GM21360 (cell line): ENCODE measurements at regions not wholly inside any gene's neighbourhood (a gene's known extent, or its start where the extent isn't known, plus 50 kb on each side); places are given as distances from the start of the nearest gene placed in this dataset.
A peak's percentile ranks its signal among the peaks of the same experiment; 100 is the strongest.
"Not testable (repeated sequence)": the region's sequence is repeated elsewhere in the genome, so short reads cannot be mapped to it uniquely, and the experiment has no call there.

Experiments
- ATAC-seq: cut with Tn5 transposase; IDR thresholded peaks from one replicate; pipeline ENCODE4 v1.9.1; 2021; ENCODE audit warnings: mild to moderate bottlenecking, moderate library complexity; ENCODE audit not compliant: unreplicated experiment

GRCh38 chr2:22903616-22904015, 481.4 kb upstream of the KLHL29 start:
- no peak for ATAC-seq

GRCh38 chr2:22904126-22904684, 480.8 kb upstream of the KLHL29 start:
- peak; percentile 84 for ATAC-seq

DNA sequence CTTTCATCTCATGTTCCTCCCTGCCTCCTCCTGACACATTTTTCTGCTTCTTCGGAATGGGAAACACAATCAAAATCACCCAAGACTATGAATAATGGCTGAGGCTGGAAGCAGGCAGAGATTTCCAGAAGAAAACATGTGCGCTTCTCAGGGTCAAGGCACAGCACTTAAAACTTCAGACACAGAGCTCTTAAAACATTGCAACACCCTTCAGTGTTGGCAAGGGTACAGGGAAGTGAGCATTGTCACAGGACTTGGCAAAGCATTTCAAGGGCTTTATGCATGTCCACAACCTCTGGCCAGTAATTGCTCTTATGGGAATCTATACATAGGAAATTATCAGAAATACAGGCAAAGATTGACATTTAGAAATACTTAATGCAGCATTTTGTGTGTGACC, 477.6 kb upstream of the KLHL29 start:
- no peak for ATAC-seq

DNA sequence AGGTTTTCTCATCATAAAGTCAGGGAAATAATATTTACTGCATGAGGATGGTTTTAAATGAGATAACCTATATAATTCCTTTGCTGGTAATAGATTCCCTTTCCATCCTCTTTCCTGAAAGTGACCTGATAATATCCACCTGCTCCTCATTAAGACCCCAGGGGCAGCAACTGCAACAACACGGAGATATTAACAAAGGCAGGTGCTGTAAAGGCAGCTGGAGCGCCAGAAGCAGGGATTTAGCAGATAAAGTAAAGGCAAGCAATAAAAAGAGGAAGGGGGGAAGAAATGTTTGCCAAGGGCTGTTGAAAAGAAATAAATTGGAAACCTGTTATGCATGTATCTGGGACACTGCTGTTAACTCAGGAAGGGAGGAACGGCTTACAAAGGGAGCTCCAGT, 472.6 kb upstream of the KLHL29 start:
- ATAC-seq, result no peak

GRCh38 chr2:22929998-22930397, 455.0 kb upstream of the KLHL29 start:
- ATAC-seq, result no peak

DNA sequence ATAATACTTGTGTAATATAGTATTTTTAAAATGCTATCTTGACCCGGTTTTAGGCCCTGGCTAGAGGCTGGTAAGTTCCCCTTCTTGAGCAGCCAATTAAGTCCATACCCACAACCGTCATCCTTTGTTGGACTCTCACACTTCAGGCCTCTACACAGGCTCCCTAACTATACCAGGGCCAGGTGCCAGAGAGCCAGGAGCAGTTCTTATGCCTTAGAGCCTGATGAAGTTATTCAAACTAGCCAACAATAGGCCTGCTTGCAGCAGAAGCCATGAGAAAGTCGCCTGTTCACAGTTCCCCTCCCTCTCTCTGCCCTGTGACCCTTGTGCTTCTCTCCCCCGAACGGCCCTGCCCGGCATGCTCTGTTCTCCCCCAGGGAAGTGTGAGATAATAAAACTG, 454.2 kb upstream of the KLHL29 start:
- no peak for ATAC-seq

DNA sequence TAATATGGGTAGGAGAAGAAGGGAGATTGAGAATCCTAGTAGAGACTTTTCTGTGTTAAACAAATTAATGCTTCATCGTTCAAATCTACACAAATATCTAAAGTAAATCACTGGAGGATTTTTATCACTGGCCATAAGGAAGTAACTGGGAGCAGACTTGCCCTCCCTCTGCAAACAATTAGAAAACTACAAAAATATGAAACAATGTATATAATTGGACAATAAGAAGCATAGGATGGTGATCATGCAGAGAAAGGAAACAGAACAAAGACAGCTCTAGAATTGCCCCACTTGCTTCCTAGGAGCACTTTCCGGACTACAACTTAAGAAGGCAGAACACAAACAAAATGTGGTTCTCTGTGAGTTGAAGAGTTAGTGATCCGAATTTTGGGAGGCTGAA, 452.7 kb upstream of the KLHL29 start:
- no peak for ATAC-seq

- no peak for ATAC-seq
These were observed 450.2 kb upstream of the KLHL29 start for GRCh38 chr2:22934747-22935146.

GRCh38 chr2:22942441-22942840, 442.5 kb upstream of the KLHL29 start:
- no peak for ATAC-seq

DNA sequence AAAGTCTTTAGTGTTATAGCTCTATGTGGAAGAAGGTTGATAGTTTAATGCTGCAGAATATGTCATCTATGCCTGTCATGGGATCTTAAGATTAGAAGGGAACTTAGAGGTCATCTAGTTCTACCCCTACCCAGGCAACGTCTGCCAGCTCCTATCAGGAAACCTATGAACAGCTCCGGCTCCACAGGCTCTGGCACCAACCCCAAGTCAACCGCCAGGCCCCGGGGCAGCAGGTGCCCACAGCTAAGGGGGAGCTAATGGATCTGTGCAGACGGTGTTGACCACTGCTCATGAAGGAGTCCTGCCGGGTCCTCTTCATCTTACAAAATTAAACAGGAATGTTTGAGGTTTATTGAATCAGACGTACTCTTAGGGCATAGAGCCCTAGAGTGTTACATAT, 440.8 kb upstream of the KLHL29 start:
- ATAC-seq, result no peak

- no peak for ATAC-seq
These were observed 438.4 kb upstream of the KLHL29 start for GRCh38 chr2:22946553-22946952.

DNA sequence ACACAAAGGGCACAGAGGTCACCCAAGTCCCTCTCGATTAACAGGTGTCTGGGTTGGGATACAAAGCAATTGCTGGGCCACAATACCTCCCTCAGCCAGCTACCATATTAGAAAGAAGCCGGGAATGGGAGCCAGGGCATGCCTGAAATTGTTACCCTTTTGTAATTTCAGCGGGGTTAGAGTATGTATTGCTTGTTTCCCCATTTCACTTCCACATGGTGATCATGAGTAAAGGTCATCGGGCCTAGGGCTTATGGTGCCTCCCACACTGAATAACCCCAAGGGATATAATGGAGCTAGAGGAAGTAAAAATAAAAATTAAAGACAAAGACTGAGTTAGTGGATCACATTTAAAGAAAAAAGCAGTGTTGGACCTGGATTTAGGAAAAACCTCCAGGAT, 437.2 kb upstream of the KLHL29 start:
- ATAC-seq, result no peak

GRCh38 chr2:22950431-22950830, 434.5 kb upstream of the KLHL29 start:
- no peak for ATAC-seq

- no peak for ATAC-seq
These were observed 432.2 kb upstream of the KLHL29 start for GRCh38 chr2:22952656-22953225.

DNA sequence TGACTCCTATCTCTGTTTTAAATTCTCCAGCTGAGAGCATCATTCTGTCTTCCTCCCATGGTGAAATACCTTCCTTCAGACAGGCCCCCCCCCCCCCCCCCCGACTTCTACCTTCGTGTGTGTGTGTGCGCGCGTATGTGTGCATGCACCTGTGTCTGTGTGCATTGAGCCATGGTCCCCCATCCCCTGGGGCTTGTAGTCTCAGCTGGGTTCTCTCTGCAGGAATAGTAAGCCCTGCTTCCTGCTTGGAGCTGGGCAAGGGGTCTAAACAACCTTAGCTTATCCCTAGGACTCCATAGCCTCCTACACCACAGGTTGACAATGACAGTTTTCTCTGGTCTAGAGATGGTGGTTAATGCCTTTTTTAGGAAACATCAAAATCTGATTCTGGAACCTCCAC, 427.5 kb upstream of the KLHL29 start:
- no peak for ATAC-seq

DNA sequence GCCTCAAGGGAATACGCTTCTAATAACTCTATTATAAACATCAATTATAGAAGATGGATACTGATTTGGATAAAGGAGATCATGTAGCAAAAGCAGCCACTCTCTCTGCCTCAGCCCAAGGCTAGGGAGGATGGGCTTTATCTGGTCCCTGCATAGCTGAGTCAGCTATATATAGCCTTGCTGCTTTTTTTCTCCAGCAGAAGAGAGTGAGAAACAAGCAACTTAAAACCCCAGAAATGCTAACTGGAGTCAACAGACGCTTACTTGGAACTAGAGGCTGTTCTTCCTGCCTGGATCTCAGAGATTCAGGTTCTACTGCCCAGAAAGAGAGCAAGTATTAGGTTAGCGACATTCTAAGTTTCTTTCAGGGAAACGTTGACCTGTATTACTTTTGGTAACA, 426.7 kb upstream of the KLHL29 start:
- ATAC-seq, result no peak

- no peak for ATAC-seq
These were observed 417.2 kb upstream of the KLHL29 start for GRCh38 chr2:22967756-22968155.

GRCh38 chr2:22970284-22970975, 414.5 kb upstream of the KLHL29 start:
- no peak for ATAC-seq

- ATAC-seq, result no peak
These were observed 414.0 kb upstream of the KLHL29 start for GRCh38 chr2:22970991-22971390.

GRCh38 chr2:22981785-22982184, 403.2 kb upstream of the KLHL29 start:
- ATAC-seq, result no peak

DNA sequence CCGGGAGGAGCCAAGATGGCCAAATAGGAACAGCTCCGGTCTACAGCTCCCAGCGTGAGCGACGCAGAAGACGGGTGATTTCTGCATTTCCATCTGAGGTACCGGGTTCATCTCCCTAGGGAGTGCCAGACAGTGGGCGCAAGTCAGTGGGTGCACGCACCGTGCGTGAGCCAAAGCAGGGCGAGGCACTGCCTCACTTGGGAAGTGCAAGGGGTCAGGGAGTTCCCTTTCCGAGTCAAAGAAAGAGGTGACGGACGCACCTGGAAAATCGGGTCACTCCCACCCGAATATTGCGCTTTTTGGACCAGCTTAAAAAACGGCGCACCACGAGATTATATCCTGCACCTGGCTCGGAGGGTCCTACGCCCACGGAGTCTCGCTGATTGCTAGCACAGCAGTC, 400.8 kb upstream of the KLHL29 start:
- not testable (repeated sequence) for ATAC-seq

GRCh38 chr2:22990246-22990645, 394.7 kb upstream of the KLHL29 start:
- ATAC-seq, result no peak

- ATAC-seq, result no peak
These were observed 393.1 kb upstream of the KLHL29 start for GRCh38 chr2:22991844-22992243.
